ENCODE measurements at regions not wholly inside any gene's neighbourhood (a gene's known extent, or its start where the extent isn't known, plus 50 kb on each side); places are given as distances from the start of the nearest gene placed in this dataset.

- H3K27me3 ChIP-seq (ENCODE audit: insufficient read depth, insufficient read length), result no peaks in the 10 kb centered on the region
- no peaks in the 10 kb centered on the region for H3K36me3 ChIP-seq (ENCODE audit: insufficient read depth, insufficient read length, low read length)
- peaks cover 9% of the 10 kb centered on the region for H3K9me3 ChIP-seq (ENCODE audit: insufficient read depth, low read length)
- no peaks in the 10 kb centered on the region for H3K4me1 ChIP-seq (ENCODE audit: insufficient read depth, insufficient read length)
- H3K9ac ChIP-seq (ENCODE audit: insufficient read length, low read depth), result no peak overlapping the region
- TF ChIP-seq ZNF274 (IDR thresholded peaks at IDR 0.05; ENCODE audit: low read depth, low read length) (no peak), YY1 (IDR thresholded peaks at IDR 0.05; ENCODE audit: insufficient read depth, insufficient read length) (no peak), SUZ12 (IDR thresholded peaks at IDR 0.05; ENCODE audit: extremely low read depth, insufficient read depth, insufficient read length) (no peak)
- H3K4me3 ChIP-seq (ENCODE audit: insufficient read length, low read depth), result no peak overlapping the region
- DNase-seq (ENCODE audit: low read depth, low spot score), result no peak
Measured at GRCh38 chr2:196362973-196363549, 191.7 kb upstream of the STK17B start.

GRCh38 chr2:196365145-196365544, 193.8 kb upstream of the STK17B start:
- Histone ChIP-seq H3K9ac (ENCODE audit: insufficient read length, low read depth) (no peak overlapping the region), H3K27me3 (ENCODE audit: insufficient read depth, insufficient read length) (no peaks in the 10 kb centered on the region), H3K4me3 (ENCODE audit: insufficient read length, low read depth) (no peak overlapping the region), H3K4me1 (ENCODE audit: insufficient read depth, insufficient read length) (peaks cover 5% of the 10 kb centered on the region), H3K9me3 (ENCODE audit: insufficient read depth, low read length) (peaks cover 27% of the 10 kb centered on the region), H3K36me3 (ENCODE audit: insufficient read depth, insufficient read length, low read length) (no peaks in the 10 kb centered on the region)
- no peak for TF ChIP-seq SUZ12 (IDR thresholded peaks at IDR 0.05; ENCODE audit: extremely low read depth, insufficient read depth, insufficient read length)
- no peak for TF ChIP-seq YY1 (IDR thresholded peaks at IDR 0.05; ENCODE audit: insufficient read depth, insufficient read length)
- TF ChIP-seq ZNF274 (IDR thresholded peaks at IDR 0.05; ENCODE audit: low read depth, low read length), result no peak
- DNase-seq (ENCODE audit: low read depth, low spot score), result no peak

- Histone ChIP-seq H3K27me3 (ENCODE audit: insufficient read depth, insufficient read length) (no peaks in the 10 kb centered on the region), H3K9ac (ENCODE audit: insufficient read length, low read depth) (no peak overlapping the region), H3K4me3 (ENCODE audit: insufficient read length, low read depth) (no peak overlapping the region), H3K4me1 (ENCODE audit: insufficient read depth, insufficient read length) (peaks cover 8% of the 10 kb centered on the region), H3K36me3 (ENCODE audit: insufficient read depth, insufficient read length, low read length) (no peaks in the 10 kb centered on the region), H3K9me3 (ENCODE audit: insufficient read depth, low read length) (peaks cover 27% of the 10 kb centered on the region)
- TF ChIP-seq SUZ12 (IDR thresholded peaks at IDR 0.05; ENCODE audit: extremely low read depth, insufficient read depth, insufficient read length), result no peak
- no peak for TF ChIP-seq ZNF274 (IDR thresholded peaks at IDR 0.05; ENCODE audit: low read depth, low read length)
- no peak for TF ChIP-seq YY1 (IDR thresholded peaks at IDR 0.05; ENCODE audit: insufficient read depth, insufficient read length)
- DNase-seq (ENCODE audit: low read depth, low spot score), result no peak
Measured at GRCh38 chr2:196365923-196366322, 194.5 kb upstream of the STK17B start.

GRCh38 chr2:196367633-196368032, 196.3 kb upstream of the STK17B start:
- no peak for TF ChIP-seq SUZ12 (IDR thresholded peaks at IDR 0.05; ENCODE audit: extremely low read depth, insufficient read depth, insufficient read length)
- TF ChIP-seq YY1 (IDR thresholded peaks at IDR 0.05; ENCODE audit: insufficient read depth, insufficient read length), result no peak
- TF ChIP-seq ZNF274 (IDR thresholded peaks at IDR 0.05; ENCODE audit: low read depth, low read length), result no peak
- no peaks in the 10 kb centered on the region for H3K27me3 ChIP-seq (ENCODE audit: insufficient read depth, insufficient read length)
- DNase-seq (ENCODE audit: low read depth, low spot score), result no peak

GRCh38 chr2:196368546-196369225, 197.3 kb upstream of the STK17B start:
- H3K36me3 ChIP-seq (ENCODE audit: insufficient read depth, insufficient read length, low read length), result no peaks in the 10 kb centered on the region
- peaks cover 8% of the 10 kb centered on the region for H3K4me1 ChIP-seq (ENCODE audit: insufficient read depth, insufficient read length)
- H3K4me3 ChIP-seq (ENCODE audit: insufficient read length, low read depth), result no peak overlapping the region
- peaks cover 27% of the 10 kb centered on the region for H3K9me3 ChIP-seq (ENCODE audit: insufficient read depth, low read length)
- H3K27me3 ChIP-seq (ENCODE audit: insufficient read depth, insufficient read length), result no peaks in the 10 kb centered on the region
- H3K9ac ChIP-seq (ENCODE audit: insufficient read length, low read depth), result no peak overlapping the region
- DNase-seq (ENCODE audit: low read depth, low spot score), result no peak
- TF ChIP-seq ZNF274 (IDR thresholded peaks at IDR 0.05; ENCODE audit: low read depth, low read length) (no peak), YY1 (IDR thresholded peaks at IDR 0.05; ENCODE audit: insufficient read depth, insufficient read length) (no peak), SUZ12 (IDR thresholded peaks at IDR 0.05; ENCODE audit: extremely low read depth, insufficient read depth, insufficient read length) (no peak)

More at GRCh38 chr2:196367633-196368032, 196.3 kb upstream of the STK17B start:
- H3K9me3 ChIP-seq (ENCODE audit: insufficient read depth, low read length), result peaks cover 27% of the 10 kb centered on the region
- H3K36me3 ChIP-seq (ENCODE audit: insufficient read depth, insufficient read length, low read length), result no peaks in the 10 kb centered on the region
- H3K9ac ChIP-seq (ENCODE audit: insufficient read length, low read depth), result no peak overlapping the region
- H3K4me1 ChIP-seq (ENCODE audit: insufficient read depth, insufficient read length), result peaks cover 8% of the 10 kb centered on the region
- no peak overlapping the region for H3K4me3 ChIP-seq (ENCODE audit: insufficient read length, low read depth)

GRCh38 chr2:196369967-196370366, 198.6 kb upstream of the STK17B start:
- TF ChIP-seq ZNF274 (IDR thresholded peaks at IDR 0.05; ENCODE audit: low read depth, low read length) (no peak), YY1 (IDR thresholded peaks at IDR 0.05; ENCODE audit: insufficient read depth, insufficient read length) (no peak), SUZ12 (IDR thresholded peaks at IDR 0.05; ENCODE audit: extremely low read depth, insufficient read depth, insufficient read length) (no peak)
- Histone ChIP-seq H3K9ac (ENCODE audit: insufficient read length, low read depth) (no peak overlapping the region), H3K36me3 (ENCODE audit: insufficient read depth, insufficient read length, low read length) (no peaks in the 10 kb centered on the region), H3K4me3 (ENCODE audit: insufficient read length, low read depth) (no peak overlapping the region), H3K27me3 (ENCODE audit: insufficient read depth, insufficient read length) (no peaks in the 10 kb centered on the region), H3K9me3 (ENCODE audit: insufficient read depth, low read length) (peaks cover 27% of the 10 kb centered on the region), H3K4me1 (ENCODE audit: insufficient read depth, insufficient read length) (peaks cover 8% of the 10 kb centered on the region)
- DNase-seq (ENCODE audit: low read depth, low spot score), result no peak

GRCh38 chr2:196370381-196370780, 199.0 kb upstream of the STK17B start:
- Histone ChIP-seq H3K9ac (ENCODE audit: insufficient read length, low read depth) (no peak overlapping the region), H3K27me3 (ENCODE audit: insufficient read depth, insufficient read length) (no peaks in the 10 kb centered on the region), H3K4me1 (ENCODE audit: insufficient read depth, insufficient read length) (peaks cover 8% of the 10 kb centered on the region), H3K9me3 (ENCODE audit: insufficient read depth, low read length) (peaks cover 27% of the 10 kb centered on the region), H3K4me3 (ENCODE audit: insufficient read length, low read depth) (no peak overlapping the region), H3K36me3 (ENCODE audit: insufficient read depth, insufficient read length, low read length) (no peaks in the 10 kb centered on the region)
- no peak for DNase-seq (ENCODE audit: low read depth, low spot score)
- TF ChIP-seq SUZ12 (IDR thresholded peaks at IDR 0.05; ENCODE audit: extremely low read depth, insufficient read depth, insufficient read length), result no peak
- TF ChIP-seq YY1 (IDR thresholded peaks at IDR 0.05; ENCODE audit: insufficient read depth, insufficient read length), result no peak
- TF ChIP-seq ZNF274 (IDR thresholded peaks at IDR 0.05; ENCODE audit: low read depth, low read length), result no peak
